NCI-H510A (cell line): ENCODE measurements at regions not wholly inside any gene's neighbourhood (a gene's known extent, or its start where the extent isn't known, plus 50 kb on each side); places are given as distances from the start of the nearest gene placed in this dataset.
"Not testable (repeated sequence)": the region's sequence is repeated elsewhere in the genome, so short reads cannot be mapped to it uniquely, and the experiment has no call there.

Experiments
- DNase-seq: peaks from one replicate; lab custom pipeline; 2025; lab: John Stamatoyannopoulos, UW

GRCh38 chr3:96483781-96484180 lies 330.6 kb upstream of the EPHA6 start:
- DNase-seq: no peak

GRCh38 chr3:96488708-96489107 lies 325.7 kb upstream of the EPHA6 start:
- DNase-seq: no peak

GRCh38 chr3:96491023-96491422 lies 323.4 kb upstream of the EPHA6 start:
- no peak for DNase-seq

GRCh38 chr3:96491868-96492267 lies 322.5 kb upstream of the EPHA6 start:
- DNase-seq: no peak

GRCh38 chr3:96510334-96510733 lies 304.1 kb upstream of the EPHA6 start:
- DNase-seq: no peak

- no peak for DNase-seq
Measured at GRCh38 chr3:96537165-96537564, 277.2 kb upstream of the EPHA6 start.

- no peak for DNase-seq
Measured at GRCh38 chr3:96538186-96538585, 276.2 kb upstream of the EPHA6 start.

GRCh38 chr3:96548073-96548472 lies 266.3 kb upstream of the EPHA6 start:
- DNase-seq: no peak

GRCh38 chr3:96576935-96577334 lies 237.5 kb upstream of the EPHA6 start:
- no peak for DNase-seq

- DNase-seq: no peak
Measured at GRCh38 chr3:96584066-96584465, 230.3 kb upstream of the EPHA6 start.

- not testable (repeated sequence) for DNase-seq
Measured at GRCh38 chr3:96606865-96607264, 207.5 kb upstream of the EPHA6 start.

- DNase-seq: no peak
Measured at GRCh38 chr3:96619475-96619874, 194.9 kb upstream of the EPHA6 start.

GRCh38 chr3:96622878-96623277 lies 191.5 kb upstream of the EPHA6 start:
- no peak for DNase-seq

- no peak for DNase-seq
Measured at GRCh38 chr3:96631050-96631449, 183.3 kb upstream of the EPHA6 start.

GRCh38 chr3:96646596-96646995 lies 167.8 kb upstream of the EPHA6 start:
- no peak for DNase-seq

GRCh38 chr3:96657710-96658109 lies 156.7 kb upstream of the EPHA6 start:
- no peak for DNase-seq

- DNase-seq: not testable (repeated sequence)
Measured at GRCh38 chr3:96671861-96672595, 142.4 kb upstream of the EPHA6 start.

GRCh38 chr3:96677156-96677555 lies 137.2 kb upstream of the EPHA6 start:
- no peak for DNase-seq

GRCh38 chr3:96678325-96678724 lies 136.1 kb upstream of the EPHA6 start:
- no peak for DNase-seq

- no peak for DNase-seq
Measured at GRCh38 chr3:96700322-96701315, 113.8 kb upstream of the EPHA6 start.

- DNase-seq: no peak
Measured at GRCh38 chr3:96705895-96706294, 108.5 kb upstream of the EPHA6 start.

GRCh38 chr3:96706509-96706908 lies 107.9 kb upstream of the EPHA6 start:
- no peak for DNase-seq

GRCh38 chr3:96711816-96712215 lies 102.6 kb upstream of the EPHA6 start:
- no peak for DNase-seq
